ENCODE measurements at regions not wholly inside any gene's neighbourhood (a gene's known extent, or its start where the extent isn't known, plus 50 kb on each side); places are given as distances from the start of the nearest gene placed in this dataset.

- peak; percentile 66 for DNase-seq (ENCODE audit: low read depth)
Measured at GRCh38 chr2:188701836-188702235, 272.3 kb upstream of the COL3A1 start.

GRCh38 chr2:188705191-188705590 is 269.0 kb upstream of the COL3A1 start:
- no peak for TF ChIP-seq CTCF (IDR thresholded peaks at IDR 0.05; ENCODE audit: low read length, missing control alignments)
- no peak for DNase-seq (ENCODE audit: low read depth)
- H3K4me3 ChIP-seq (replicated peaks; ENCODE audit: low read depth, low read length), result no peak overlapping the region

More at GRCh38 chr2:188701836-188702235, 272.3 kb upstream of the COL3A1 start:
- TF ChIP-seq CTCF (IDR thresholded peaks at IDR 0.05; ENCODE audit: low read length, missing control alignments), result no peak
- H3K4me3 ChIP-seq (replicated peaks; ENCODE audit: low read depth, low read length), result no peak overlapping the region

GRCh38 chr2:188713961-188714360 is 260.2 kb upstream of the COL3A1 start:
- no peak overlapping the region for H3K4me3 ChIP-seq (replicated peaks; ENCODE audit: low read depth, low read length)
- TF ChIP-seq CTCF (IDR thresholded peaks at IDR 0.05; ENCODE audit: low read length, missing control alignments), result no peak
- DNase-seq (ENCODE audit: low read depth), result no peak

GRCh38 chr2:188720811-188721605 is 253.2 kb upstream of the COL3A1 start:
- TF ChIP-seq CTCF (IDR thresholded peaks at IDR 0.05; ENCODE audit: low read length, missing control alignments), result no peak
- peak; percentile 7 for DNase-seq (ENCODE audit: low read depth)
- H3K4me3 ChIP-seq (replicated peaks; ENCODE audit: low read depth, low read length), result no peak overlapping the region

GRCh38 chr2:188721784-188722183 is 252.4 kb upstream of the COL3A1 start:
- no peak for TF ChIP-seq CTCF (IDR thresholded peaks at IDR 0.05; ENCODE audit: low read length, missing control alignments)
- DNase-seq (ENCODE audit: low read depth), result no peak
- no peak overlapping the region for H3K4me3 ChIP-seq (replicated peaks; ENCODE audit: low read depth, low read length)

GRCh38 chr2:188725746-188726360 is 248.3 kb upstream of the COL3A1 start:
- H3K4me3 ChIP-seq (replicated peaks; ENCODE audit: low read depth, low read length), result no peak overlapping the region
- peak; percentile 81 for DNase-seq (ENCODE audit: low read depth)
- no peak for TF ChIP-seq CTCF (IDR thresholded peaks at IDR 0.05; ENCODE audit: low read length, missing control alignments)
